AG09319 (cell line): ENCODE measurements at regions not wholly inside any gene's neighbourhood (a gene's known extent, or its start where the extent isn't known, plus 50 kb on each side); places are given as distances from the start of the nearest gene placed in this dataset.

Experiments used
- DNase-seq: peaks from one replicate; pipeline ENCODE4 v3.0.0-alpha.2; 2010; ENCODE audit warnings: low read depth; ENCODE audit errors: extremely low read depth
- TF ChIP-seq, protein P1 (sequence below): IDR thresholded peaks from 2 replicates; pipeline ENCODE4 v1.5.1; 2011; ENCODE audit warnings: low read depth, mild to moderate bottlenecking, inconsistent platforms, low read length, moderate library complexity

DNA sequence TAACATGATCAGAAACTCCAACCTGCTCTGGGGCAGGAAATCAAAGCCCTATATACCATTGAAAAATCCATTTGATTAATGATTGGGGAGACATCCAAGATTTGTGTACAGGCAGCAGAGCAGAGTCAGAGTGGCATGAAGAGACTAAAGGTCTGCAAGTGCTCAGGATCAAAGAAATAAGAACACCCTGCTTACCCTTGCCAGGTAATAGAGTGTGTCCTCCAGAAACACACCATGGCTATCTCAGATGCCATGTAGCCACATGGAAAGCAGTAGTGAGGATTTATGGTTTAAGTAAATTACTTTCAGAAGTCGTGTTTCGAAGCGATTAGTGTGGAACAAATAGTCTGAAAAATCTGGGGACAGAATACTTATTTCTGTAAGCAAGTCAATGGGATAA lies 592.9 kb downstream of the SUCLG1 start:
- DNase-seq = no peak

GRCh38 chr2:83862600-83862999 lies 596.5 kb downstream of the SUCLG1 start:
- no peak for DNase-seq
- TF ChIP-seq, protein P1, sequence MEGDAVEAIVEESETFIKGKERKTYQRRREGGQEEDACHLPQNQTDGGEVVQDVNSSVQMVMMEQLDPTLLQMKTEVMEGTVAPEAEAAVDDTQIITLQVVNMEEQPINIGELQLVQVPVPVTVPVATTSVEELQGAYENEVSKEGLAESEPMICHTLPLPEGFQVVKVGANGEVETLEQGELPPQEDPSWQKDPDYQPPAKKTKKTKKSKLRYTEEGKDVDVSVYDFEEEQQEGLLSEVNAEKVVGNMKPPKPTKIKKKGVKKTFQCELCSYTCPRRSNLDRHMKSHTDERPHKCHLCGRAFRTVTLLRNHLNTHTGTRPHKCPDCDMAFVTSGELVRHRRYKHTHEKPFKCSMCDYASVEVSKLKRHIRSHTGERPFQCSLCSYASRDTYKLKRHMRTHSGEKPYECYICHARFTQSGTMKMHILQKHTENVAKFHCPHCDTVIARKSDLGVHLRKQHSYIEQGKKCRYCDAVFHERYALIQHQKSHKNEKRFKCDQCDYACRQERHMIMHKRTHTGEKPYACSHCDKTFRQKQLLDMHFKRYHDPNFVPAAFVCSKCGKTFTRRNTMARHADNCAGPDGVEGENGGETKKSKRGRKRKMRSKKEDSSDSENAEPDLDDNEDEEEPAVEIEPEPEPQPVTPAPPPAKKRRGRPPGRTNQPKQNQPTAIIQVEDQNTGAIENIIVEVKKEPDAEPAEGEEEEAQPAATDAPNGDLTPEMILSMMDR = no peak

More for the DNA sequence above, 592.9 kb downstream of the SUCLG1 start:
- TF ChIP-seq, protein P1 = no peak

GRCh38 chr2:83860320-83860719 lies 598.8 kb downstream of the SUCLG1 start:
- no peak for DNase-seq
- TF ChIP-seq, protein P1 = no peak

DNA sequence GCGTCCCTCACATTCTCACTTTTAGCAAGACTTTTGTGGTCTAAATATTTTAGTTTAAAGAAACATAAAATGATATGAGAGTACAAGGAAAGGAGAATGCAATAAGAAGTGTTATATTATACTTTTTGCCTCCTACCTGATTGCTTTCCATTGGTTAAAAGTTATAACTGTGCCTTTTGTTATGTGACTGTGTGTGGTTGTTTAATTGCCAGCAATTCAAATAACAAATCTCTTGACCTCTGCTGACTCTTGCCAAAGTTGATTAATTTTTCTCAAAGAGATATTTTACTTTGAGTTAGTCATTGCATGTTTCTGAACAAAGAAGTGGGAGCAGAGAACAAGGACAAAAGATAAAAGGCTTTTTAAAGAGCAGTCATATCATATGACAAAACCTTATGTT lies 599.5 kb downstream of the SUCLG1 start:
- DNase-seq = no peak
- TF ChIP-seq, protein P1 = no peak

GRCh38 chr2:83851066-83851465 lies 608.0 kb downstream of the SUCLG1 start:
- no peak for DNase-seq
- TF ChIP-seq, protein P1 = no peak

GRCh38 chr2:83850071-83850725 lies 608.9 kb downstream of the SUCLG1 start:
- TF ChIP-seq, protein P1 = no peak
- no peak for DNase-seq

DNA sequence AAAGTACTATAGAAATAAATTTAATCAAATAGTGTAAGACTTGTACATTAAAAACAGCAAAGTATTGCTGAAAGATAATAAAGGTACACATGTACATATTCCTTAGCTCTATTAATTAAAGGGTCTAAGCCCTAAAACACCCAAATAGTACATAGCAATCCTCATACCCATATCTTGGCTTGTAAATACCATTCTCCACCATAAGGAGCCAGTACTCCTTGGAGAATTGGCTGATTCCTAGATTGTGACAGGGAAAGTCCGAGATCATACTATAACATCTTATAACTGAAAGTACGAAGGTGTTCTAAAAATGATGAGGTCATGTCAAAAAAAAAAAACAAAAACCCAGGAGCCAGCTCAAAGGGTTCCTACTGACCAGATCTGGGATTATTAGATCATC lies 614.6 kb downstream of the SUCLG1 start:
- no peak for DNase-seq
- TF ChIP-seq, protein P1 = no peak
